CD4-positive, alpha-beta T cell treated with Interleukin-10 for 1 hour (primary cell): ENCODE measurements at regions not wholly inside any gene's neighbourhood (a gene's known extent, or its start where the extent isn't known, plus 50 kb on each side); places are given as distances from the start of the nearest gene placed in this dataset.
A peak's percentile ranks its signal among the peaks of the same experiment; 100 is the strongest.
"Not testable (repeated sequence)": the region's sequence is repeated elsewhere in the genome, so short reads cannot be mapped to it uniquely, and the experiment has no call there.

Source experiments
- DNase-seq: peaks from one replicate; pipeline ENCODE4 v3.0.0-alpha.2; 2020

DNA sequence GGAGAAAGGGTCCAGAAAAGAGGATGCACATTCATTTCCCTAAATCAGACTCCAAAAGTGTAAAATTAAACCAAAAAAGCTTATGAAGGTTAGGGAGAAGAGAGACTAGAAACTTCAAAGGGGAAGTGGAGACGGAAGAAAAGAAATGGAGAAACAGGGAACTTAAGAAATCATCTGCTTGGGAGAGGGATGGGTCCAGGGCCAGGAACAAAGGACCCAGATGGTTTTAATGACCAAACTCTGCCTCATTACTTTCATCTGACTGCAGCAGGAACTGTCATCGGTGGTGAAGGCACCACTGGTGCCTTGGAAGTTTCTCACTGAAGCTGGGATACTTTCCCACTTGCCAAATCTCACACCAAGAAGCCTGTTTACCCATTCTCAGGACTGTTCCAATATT lies 70.5 kb upstream of the SLC4A7 start:
- DNase-seq: no peak

DNA sequence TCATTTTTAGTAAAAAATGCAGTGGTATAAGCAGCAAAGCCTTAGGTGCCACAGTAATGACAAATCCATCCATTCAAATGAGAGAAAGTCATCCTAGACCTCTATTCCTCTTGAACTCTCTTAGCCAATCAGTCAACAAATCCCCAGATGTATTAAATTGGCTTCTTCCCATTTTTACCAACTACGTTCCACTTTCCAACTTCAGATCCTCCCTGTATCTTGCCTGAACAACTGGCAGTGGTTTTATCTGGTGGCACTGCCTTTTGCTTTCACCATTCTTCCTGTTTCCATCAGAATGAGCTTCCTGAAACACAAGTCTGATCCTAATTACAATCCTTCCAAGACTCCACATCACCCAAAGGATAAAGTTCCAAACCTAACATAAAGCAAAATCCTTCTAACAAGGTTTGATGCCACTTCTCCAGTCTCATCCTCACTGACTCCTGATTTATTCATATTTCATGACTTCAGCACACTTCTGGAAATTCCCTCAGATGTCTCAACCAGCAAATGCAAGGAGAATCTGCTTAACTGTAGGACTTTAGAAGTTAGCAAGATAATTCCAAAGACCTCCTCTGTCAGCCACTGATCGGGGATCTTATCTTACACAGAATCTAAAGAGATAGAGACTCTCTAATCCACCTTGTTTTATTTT lies 69.8 kb upstream of the SLC4A7 start:
- DNase-seq: no peak

DNA sequence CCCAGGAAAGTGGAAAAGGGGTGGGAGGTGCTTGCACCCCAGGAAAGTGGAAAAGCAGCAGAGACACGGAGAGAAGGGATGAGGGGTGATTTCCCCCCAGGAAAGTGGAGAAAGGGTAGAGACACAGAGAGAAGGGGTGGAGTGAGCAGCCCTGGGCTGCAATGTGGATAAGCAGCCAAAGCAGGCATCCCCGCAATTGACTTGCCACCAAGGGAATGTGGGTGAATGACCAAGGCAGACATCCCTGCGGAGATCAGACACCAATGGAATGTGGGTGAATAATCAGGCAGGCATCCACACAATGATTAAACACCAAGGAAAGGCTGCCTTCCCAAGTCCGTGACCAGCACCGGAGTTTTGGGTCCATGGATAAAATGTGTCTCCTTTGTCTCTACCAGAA lies 68.5 kb upstream of the SLC4A7 start:
- DNase-seq: not testable (repeated sequence)

DNA sequence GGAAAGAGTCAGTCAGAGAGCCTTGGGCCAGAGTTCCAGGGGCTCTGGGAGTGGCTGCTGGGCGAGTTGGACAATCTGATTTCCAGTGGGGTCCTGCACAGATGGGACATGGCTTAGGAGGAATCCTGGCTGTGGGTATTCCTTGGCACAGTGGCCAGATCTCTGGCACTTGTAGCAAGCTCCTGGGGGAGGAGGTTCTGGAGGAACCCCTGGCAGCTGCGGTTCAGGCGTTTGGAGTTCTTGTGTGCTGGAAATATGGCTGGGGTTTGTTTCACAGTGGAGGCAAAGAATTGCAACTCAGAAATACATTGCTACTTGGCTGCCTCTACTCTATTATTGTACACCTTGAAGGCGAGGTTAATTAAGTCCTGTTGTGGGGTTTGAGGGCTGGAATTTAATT lies 67.2 kb upstream of the SLC4A7 start:
- not testable (repeated sequence) for DNase-seq

DNA sequence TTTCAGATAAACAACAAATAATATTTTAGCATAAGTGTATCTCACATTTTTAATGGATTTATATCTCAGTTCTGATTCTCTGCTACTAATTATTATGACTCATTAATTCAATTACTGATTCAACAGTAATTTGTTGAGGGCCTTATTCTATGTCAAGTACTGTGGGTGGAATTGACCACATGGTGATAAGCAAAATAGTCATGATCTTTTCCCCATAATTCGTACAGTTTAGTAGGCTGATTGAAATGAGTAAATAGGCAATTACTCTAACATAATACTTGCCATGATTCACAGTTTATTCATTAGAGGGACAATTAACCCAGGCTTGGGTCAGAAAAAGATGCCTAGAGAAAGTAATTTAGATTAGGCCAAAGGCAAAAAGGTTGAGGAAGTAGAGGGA lies 60.9 kb upstream of the SLC4A7 start:
- DNase-seq: no peak

DNA sequence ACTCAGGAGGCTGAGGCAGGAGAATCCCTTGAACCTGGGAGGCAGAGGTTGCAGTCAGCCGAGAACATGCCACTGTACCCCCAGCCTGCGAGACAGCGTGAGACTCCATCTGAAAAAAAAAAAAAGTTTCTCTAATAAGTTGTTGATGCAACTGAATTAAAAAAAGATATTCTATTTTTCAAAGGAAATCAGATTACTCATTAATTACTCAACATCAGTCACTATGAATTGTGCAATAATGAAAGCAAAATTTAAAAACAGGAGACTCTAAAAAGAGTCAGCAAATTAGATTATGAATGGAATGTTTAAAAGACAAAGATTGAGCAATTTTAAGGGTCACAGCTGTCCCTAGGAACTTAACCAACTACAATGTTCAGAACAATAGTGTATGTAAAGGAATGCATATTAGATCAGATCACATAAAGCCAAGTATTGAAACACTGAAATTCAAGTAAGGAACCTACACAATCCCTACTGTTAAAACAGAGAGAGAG lies 60.2 kb upstream of the SLC4A7 start:
- DNase-seq: no peak

DNA sequence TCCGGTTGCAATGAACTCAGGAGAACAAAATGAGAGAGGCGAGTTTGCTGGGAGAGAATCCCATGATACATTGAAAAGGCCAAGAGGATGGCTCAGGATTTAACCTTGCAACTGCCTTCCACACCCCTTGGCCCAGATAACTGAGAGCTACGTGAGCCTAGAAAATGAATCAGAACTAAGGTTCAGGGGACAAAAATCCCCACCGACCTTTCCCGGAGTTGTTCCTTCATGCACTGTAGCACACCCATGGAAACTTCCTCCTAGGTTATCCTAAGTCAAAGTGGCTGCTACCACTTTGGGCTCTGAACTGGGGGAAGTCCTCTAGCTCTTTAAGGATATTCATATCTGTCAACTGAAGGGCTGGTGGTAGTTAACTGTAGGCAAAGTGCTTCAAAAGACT lies 58.3 kb upstream of the SLC4A7 start:
- no peak for DNase-seq

DNA sequence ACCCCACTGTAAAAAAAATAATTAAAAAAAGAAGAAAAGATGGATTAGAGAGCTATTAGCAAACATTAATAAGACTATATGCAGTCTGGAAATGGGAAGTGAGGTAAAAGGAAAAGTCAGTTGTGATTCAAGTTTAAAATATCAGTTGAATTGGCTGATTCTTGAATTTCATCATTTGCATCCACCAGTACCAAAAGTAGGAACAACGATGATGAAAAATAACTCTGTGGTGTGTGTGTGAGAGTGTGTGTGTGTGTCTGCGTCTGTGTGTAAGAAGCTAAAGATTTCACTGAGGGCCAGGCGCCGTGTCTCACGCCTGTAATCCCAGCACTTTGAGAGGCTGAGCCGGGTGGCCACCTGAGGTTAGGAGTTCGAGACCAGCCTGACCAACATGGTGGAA lies 56.0 kb upstream of the SLC4A7 start:
- DNase-seq: no peak

DNA sequence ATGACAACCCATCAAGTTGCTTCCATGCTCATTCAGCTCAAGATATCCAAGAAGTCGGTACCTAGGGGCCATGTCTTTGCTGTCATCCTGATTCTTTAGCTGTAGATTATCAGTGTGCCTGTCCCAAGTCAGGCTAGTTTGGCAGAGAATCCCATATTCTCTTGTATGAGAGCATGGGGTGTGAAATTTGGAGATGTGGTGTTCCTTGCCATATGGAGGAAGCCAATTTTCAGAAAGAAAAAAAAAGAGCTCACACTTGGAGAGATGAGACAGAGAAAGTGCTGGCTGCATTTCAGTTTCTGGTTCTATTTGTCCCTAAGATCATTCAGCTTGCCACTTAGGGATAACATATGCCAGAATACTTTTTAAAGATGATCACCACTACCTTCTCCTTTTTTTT lies 52.3 kb upstream of the SLC4A7 start:
- DNase-seq: no peak

DNA sequence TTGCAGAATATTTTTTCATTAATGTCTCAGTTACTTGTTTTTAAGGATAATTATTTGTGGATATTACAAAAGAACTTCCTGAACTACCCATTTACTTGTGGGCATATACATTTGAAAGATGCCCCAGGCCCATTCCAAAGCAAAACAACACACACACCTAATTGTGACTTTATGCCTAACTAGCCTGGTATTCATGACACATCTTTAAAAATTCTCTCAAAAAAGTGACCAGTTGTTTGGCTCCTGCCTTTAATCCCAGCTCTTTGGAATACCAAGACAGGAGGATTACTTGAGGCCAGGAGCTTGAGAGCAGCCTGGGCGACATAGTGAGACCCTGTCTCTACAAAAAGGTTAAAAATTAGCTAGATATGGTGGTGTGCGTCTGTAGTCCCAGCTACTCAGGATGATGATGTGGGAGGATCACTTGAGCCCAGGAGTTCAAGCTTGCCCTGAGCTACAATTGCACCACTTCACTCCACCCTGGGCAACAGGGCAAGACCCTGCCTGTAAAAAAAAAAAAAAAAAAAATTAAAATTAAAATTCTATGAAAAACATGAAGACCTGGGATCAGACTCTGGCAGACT lies 51.7 kb upstream of the SLC4A7 start:
- DNase-seq: no peak

DNA sequence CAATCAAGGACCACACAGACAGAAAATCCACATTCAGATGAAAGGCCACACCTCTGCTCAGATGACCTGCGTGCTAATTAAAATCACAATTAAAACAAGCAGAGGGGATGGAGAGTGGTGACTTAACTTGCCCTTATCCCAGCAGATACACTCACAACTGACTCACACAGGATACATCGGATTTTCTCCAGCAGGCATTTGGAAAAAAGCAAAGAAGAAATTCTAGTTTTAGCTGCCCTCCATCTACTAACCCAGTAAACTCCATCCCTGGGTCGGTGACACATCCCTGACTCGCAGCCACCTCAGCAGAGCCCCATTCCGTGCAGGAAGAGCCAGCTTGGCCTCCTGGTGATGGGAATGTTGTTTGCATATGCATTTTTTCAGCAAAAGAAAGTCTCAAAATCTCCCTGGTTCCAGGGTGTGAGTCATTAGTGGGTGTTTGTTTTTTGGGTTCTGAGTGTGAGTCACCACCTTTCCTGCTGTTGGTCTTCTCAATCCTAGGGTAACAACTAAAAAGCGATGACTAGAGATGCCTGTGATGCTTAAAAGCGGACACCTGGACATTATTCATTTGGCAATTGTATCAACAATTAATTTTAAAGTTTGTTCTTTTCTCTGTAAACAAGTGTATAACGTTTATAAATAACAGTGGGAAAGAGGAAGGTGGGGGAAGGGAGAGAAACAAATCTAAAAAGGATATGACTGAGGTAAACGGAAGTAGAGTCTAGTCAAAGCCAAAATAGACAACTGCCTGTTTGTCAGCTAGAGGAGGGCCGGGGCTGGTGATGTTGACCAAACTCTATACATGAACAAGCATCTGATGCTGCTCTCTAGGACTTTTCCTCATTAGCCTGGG lies 49.8 kb upstream of the SLC4A7 start:
- peak; percentile 60 for DNase-seq
